ENCODE measurements at regions not wholly inside any gene's neighbourhood (a gene's known extent, or its start where the extent isn't known, plus 50 kb on each side); places are given as distances from the start of the nearest gene placed in this dataset.

DNA sequence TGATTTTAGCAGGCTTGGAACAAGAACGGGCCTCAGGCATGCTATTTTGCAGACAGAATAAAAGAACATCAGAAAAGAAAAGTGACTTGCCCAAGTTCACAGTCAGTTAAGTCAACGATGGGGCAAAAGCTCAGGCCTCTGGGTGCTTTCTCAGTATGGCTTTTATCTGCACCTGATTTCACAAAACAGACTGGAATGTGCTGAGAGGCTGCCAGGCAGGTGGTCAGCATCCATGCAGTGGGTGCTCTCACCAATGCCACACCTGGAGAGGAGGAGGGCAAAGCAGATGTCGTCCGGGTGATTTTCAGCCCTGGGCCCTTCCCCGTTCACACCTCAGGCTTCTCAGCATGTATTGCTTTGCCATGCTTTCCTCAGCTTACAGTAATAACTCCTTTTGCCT, 854.6 kb downstream of the RNF144A start:
- H3K79me2 ChIP-seq (ENCODE audit: insufficient read depth, low read length): no peaks in the 10 kb centered on the region
- Mint-ChIP-seq H3K36me3 (peaks cover 0 to 3% of the 10 kb centered on the region in 2 donors), H3K27me3 (ENCODE audit: low read depth in 3 of 3) (peaks cover 3 to 6% (median 3%) of the 10 kb centered on the region in 3 donors), H3K4me1 (peaks cover 31% of the 10 kb centered on the region), H3K9me3 (peaks cover 0 to 2% (median 0%) of the 10 kb centered on the region in 7 donors), H3K27ac (peak overlapping the region in 3 of 7 donors; percentile 42 to 91 (median 62)), H3K4me3 (no peak overlapping the region)
- H4K20me1 ChIP-seq (ENCODE audit: insufficient read depth, low read length): no peaks in the 10 kb centered on the region
- intact Hi-C loops (cut with micrococcal nuclease): no loop called here
- H3K4me3 ChIP-seq (replicated peaks in 1 of 3; ENCODE audit: low read depth in 2 of 3, low read length in 3 of 3): no peak overlapping the region
- peaks cover 24 to 27% of the 10 kb centered on the region in 2 donors for H3K4me1 ChIP-seq (ENCODE audit: control insufficient read depth in 1 of 2, insufficient read depth in 2 of 2, low read length in 2 of 2)
- TF ChIP-seq CTCF (IDR thresholded peaks at IDR 0.05): no peak
- DNase-seq: no peak
- peaks cover 0 to 6% of the 10 kb centered on the region in 2 donors for H3K9me3 ChIP-seq (replicated peaks in 1 of 2; ENCODE audit: control insufficient read depth in 1 of 2, insufficient read depth in 1 of 2, low read length in 2 of 2)
- H2AFZ ChIP-seq (ENCODE audit: insufficient read depth, low read depth, low read length, poor library complexity, severe bottlenecking): no peak overlapping the region
- no peak overlapping the region for H3K9ac ChIP-seq (ENCODE audit: insufficient read depth, low read length, poor library complexity, severe bottlenecking)
- no peak overlapping the region for H3K27ac ChIP-seq (ENCODE audit: low read depth in 1 of 2, low read length in 2 of 2)
- 100% methylated on average over 3 of the region's 5 CpGs for WGBS (ENCODE audit: insufficient coverage)
- no peaks in the 10 kb centered on the region for H3K36me3 ChIP-seq (replicated peaks in 1 of 2; ENCODE audit: control insufficient read depth in 1 of 2, insufficient read depth in 2 of 2, low read length in 2 of 2)
- H3K4me2 ChIP-seq (replicated peaks; ENCODE audit: extremely low read depth, low read length, poor library complexity, severe bottlenecking): no peak overlapping the region
- no peaks in the 10 kb centered on the region for H3K27me3 ChIP-seq (ENCODE audit: control insufficient read depth in 2 of 2, insufficient read depth in 2 of 2, low read length in 2 of 2)

DNA sequence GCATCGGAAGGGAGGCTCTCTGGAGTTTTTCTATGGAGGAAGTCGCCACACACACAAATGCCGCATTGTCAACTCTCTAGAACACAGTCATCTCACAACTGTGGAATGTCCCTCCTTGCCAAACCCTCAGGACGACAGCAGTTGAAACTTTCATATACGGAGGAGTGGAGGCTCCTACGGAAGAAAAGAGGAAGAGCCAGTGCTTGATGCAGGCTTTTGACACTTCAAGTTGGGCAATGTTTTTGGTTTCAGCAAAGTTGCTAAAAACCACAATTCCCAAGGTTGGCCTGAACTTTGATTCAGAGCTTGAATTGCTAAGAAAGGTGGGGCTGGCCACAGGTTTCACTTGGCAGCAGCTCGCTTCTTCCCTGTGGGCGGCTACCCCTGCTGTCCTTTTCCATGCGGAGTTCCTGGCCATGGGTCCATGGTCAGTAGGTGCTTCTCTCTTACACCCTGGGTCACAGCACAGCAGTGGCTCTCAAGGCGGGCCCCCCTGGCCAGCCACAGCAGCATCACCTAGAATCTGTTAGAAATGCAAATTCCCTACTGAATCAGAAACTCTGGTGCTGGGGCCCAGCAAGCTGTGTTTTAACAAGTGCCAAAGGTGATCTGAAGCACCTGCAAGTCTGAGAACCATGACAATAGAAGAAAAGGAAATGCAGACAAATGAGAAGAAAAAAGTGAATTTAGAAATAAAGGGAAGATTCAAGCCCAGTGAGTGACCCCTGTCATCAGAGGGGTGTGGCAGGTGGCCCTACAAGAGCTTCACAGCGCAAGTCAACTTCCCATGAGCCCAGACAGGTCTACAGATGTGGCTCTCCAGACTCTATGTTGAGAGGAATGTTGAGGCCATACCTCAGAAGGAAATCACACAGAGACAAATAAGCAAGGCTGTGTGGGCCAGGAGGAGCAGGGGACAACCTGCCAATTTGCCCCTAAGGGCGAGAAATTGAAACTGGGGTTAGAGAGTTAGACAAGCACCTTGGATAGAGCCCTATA, 856.4 kb downstream of the RNF144A start:
- intact Hi-C loops (cut with micrococcal nuclease): no loop called here
- Mint-ChIP-seq H3K27me3 (ENCODE audit: low read depth in 3 of 3) (peaks cover 3 to 6% (median 3%) of the 10 kb centered on the region in 3 donors), H3K4me1 (peaks cover 30% of the 10 kb centered on the region), H3K36me3 (peaks cover 0 to 3% of the 10 kb centered on the region in 2 donors), H3K4me3 (peak overlapping the region; percentile 45 to 71), H3K27ac (peak overlapping the region; percentile 81 to 97 (median 93)), H3K9me3 (peaks cover 0 to 2% (median 0%) of the 10 kb centered on the region in 7 donors)
- no peaks in the 10 kb centered on the region for H4K20me1 ChIP-seq (ENCODE audit: insufficient read depth, low read length)
- WGBS (ENCODE audit: insufficient coverage): 27% methylated on average over 10 of the region's 12 CpGs
- H2AFZ ChIP-seq (ENCODE audit: insufficient read depth, low read depth, low read length, poor library complexity, severe bottlenecking): peak overlapping the region; percentile 26
- H3K4me2 ChIP-seq (replicated peaks; ENCODE audit: extremely low read depth, low read length, poor library complexity, severe bottlenecking): peak overlapping the region; percentile 71
- H3K9ac ChIP-seq (ENCODE audit: insufficient read depth, low read length, poor library complexity, severe bottlenecking): peak overlapping the region; percentile 23
- H3K27me3 ChIP-seq (ENCODE audit: control insufficient read depth in 2 of 2, insufficient read depth in 2 of 2, low read length in 2 of 2): no peaks in the 10 kb centered on the region
- no peaks in the 10 kb centered on the region for H3K36me3 ChIP-seq (replicated peaks in 1 of 2; ENCODE audit: control insufficient read depth in 1 of 2, insufficient read depth in 2 of 2, low read length in 2 of 2)
- DNase-seq: peak; percentile 90 to 99 (median 92)
- no peaks in the 10 kb centered on the region for H3K9me3 ChIP-seq (replicated peaks in 1 of 2; ENCODE audit: control insufficient read depth in 1 of 2, insufficient read depth in 1 of 2, low read length in 2 of 2)
- peak overlapping the region; percentile 84 to 86 for H3K27ac ChIP-seq (ENCODE audit: low read depth in 1 of 2, low read length in 2 of 2)
- H3K4me3 ChIP-seq (replicated peaks in 1 of 3; ENCODE audit: low read depth in 2 of 3, low read length in 3 of 3): peak overlapping the region in 1 of 3 experiments; percentile 61
- H3K79me2 ChIP-seq (ENCODE audit: insufficient read depth, low read length): no peaks in the 10 kb centered on the region
- no peak for TF ChIP-seq CTCF (IDR thresholded peaks at IDR 0.05)
- H3K4me1 ChIP-seq (ENCODE audit: control insufficient read depth in 1 of 2, insufficient read depth in 2 of 2, low read length in 2 of 2): peaks cover 24 to 30% of the 10 kb centered on the region in 2 donors

Measured in CD14-positive monocyte (primary cell).